Fibroblast of the conjunctiva (primary cell): ENCODE measurements at regions not wholly inside any gene's neighbourhood (a gene's known extent, or its start where the extent isn't known, plus 50 kb on each side); places are given as distances from the start of the nearest gene placed in this dataset.

Source experiments
- DNase-seq: peaks from one replicate; pipeline ENCODE4 v3.0.0-alpha.2; 2010; ENCODE audit warnings: low read depth

GRCh38 chr13:30107521-30108136 lies 199.7 kb downstream of the KATNAL1 start:
- no peak for DNase-seq

- DNase-seq: no peak
These were observed 200.2 kb downstream of the KATNAL1 start for GRCh38 chr13:30107121-30107520.

- DNase-seq: no peak
These were observed 202.0 kb downstream of the KATNAL1 start for GRCh38 chr13:30105381-30105780.

- DNase-seq: no peak
These were observed 204.1 kb downstream of the KATNAL1 start for GRCh38 chr13:30103161-30103840.

- no peak for DNase-seq
These were observed 207.1 kb downstream of the KATNAL1 start for GRCh38 chr13:30100226-30100625.

- no peak for DNase-seq
These were observed 209.7 kb downstream of the KATNAL1 start for GRCh38 chr13:30097701-30098100.

GRCh38 chr13:30097089-30097488 lies 210.3 kb downstream of the KATNAL1 start:
- no peak for DNase-seq

GRCh38 chr13:30094015-30094414 lies 213.3 kb downstream of the KATNAL1 start:
- no peak for DNase-seq

- DNase-seq: no peak
These were observed 214.1 kb downstream of the KATNAL1 start for GRCh38 chr13:30093236-30093635.

GRCh38 chr13:30091691-30092090 lies 215.7 kb downstream of the KATNAL1 start:
- no peak for DNase-seq

GRCh38 chr13:30091035-30091434 lies 216.3 kb downstream of the KATNAL1 start:
- no peak for DNase-seq

- no peak for DNase-seq
These were observed 219.0 kb downstream of the KATNAL1 start for GRCh38 chr13:30088312-30088855.

GRCh38 chr13:30085087-30085486 lies 222.3 kb downstream of the KATNAL1 start:
- DNase-seq: no peak

GRCh38 chr13:30082391-30082790 lies 225.0 kb downstream of the KATNAL1 start:
- no peak for DNase-seq

- no peak for DNase-seq
These were observed 226.0 kb downstream of the KATNAL1 start for GRCh38 chr13:30081331-30081730.

- DNase-seq: no peak
These were observed 227.8 kb downstream of the KATNAL1 start for GRCh38 chr13:30079501-30079900.

GRCh38 chr13:30078059-30078458 lies 227.6 kb upstream of the UBL3 start:
- DNase-seq: no peak

- no peak for DNase-seq
These were observed 226.9 kb upstream of the UBL3 start for GRCh38 chr13:30077240-30077735.

GRCh38 chr13:30074955-30075614 lies 224.7 kb upstream of the UBL3 start:
- DNase-seq: no peak

GRCh38 chr13:30074431-30074830 lies 224.0 kb upstream of the UBL3 start:
- no peak for DNase-seq

GRCh38 chr13:30072818-30073186 lies 222.4 kb upstream of the UBL3 start:
- no peak for DNase-seq

GRCh38 chr13:30071969-30072817 lies 221.8 kb upstream of the UBL3 start:
- no peak for DNase-seq
